GM19397 (cell line): ENCODE measurements at regions not wholly inside any gene's neighbourhood (a gene's known extent, or its start where the extent isn't known, plus 50 kb on each side); places are given as distances from the start of the nearest gene placed in this dataset.
A peak's percentile ranks its signal among the peaks of the same experiment; 100 is the strongest.
"Not testable (repeated sequence)": the region's sequence is repeated elsewhere in the genome, so short reads cannot be mapped to it uniquely, and the experiment has no call there.

ENCODE experiments used
- ATAC-seq: cut with Tn5 transposase; IDR thresholded peaks from one replicate; pipeline ENCODE4 v1.9.1; 2021; ENCODE audit warnings: mild to moderate bottlenecking, moderate library complexity; ENCODE audit not compliant: unreplicated experiment

DNA sequence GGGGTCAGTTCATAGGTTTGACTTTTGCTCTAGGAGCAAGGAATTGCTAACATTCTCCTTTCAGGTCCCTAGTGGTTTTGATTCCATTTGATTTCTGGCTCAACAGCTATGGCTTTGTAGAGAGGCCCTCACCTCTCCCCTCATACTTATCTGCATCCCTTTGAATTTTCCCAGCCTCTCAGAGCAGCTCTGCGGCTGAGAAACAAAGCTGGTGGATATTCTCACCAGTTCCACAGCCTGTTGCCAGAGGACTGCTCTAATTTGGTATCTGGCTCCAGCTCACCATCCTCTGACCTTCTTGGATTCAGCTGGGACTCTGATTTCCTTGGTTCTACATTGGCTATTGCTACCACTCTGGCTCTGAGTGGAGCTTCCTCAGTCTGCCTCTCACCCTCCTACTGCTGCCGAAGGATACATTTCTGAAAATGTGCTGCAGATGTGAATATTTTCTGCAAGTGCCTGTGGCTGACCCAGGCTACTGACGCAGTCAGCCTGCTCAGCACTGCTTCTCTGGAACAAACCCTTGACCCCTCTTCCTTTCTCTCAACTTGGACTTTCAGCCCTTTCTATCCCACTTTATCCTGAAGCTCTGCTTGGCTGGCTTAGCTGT is 110.9 kb upstream of the ENPEP start:
- no peak for ATAC-seq

- ATAC-seq: no peak
These were observed 114.0 kb upstream of the ENPEP start for GRCh38 chr4:110361921-110362320.

DNA sequence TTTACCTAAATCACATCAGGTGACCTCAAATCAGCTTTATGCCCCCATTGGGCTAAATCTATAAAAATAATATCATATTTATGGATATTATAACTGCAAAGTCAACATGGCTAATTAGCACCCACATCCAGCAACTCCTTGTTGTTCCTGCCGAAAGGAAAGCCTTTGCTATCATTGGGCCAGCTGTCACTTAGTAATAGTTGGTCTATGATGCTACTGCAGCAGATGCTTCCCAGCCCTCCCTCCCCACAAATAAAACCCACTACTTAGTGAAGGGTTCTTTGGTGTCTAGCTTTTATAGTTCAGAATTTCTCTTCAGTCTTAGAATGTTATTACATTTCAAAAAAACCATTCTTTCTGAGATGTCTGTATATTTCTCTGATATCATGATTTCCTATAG is 116.9 kb upstream of the ENPEP start:
- no peak for ATAC-seq

- no peak for ATAC-seq
These were observed 118.4 kb upstream of the ENPEP start for GRCh38 chr4:110357521-110357920.

DNA sequence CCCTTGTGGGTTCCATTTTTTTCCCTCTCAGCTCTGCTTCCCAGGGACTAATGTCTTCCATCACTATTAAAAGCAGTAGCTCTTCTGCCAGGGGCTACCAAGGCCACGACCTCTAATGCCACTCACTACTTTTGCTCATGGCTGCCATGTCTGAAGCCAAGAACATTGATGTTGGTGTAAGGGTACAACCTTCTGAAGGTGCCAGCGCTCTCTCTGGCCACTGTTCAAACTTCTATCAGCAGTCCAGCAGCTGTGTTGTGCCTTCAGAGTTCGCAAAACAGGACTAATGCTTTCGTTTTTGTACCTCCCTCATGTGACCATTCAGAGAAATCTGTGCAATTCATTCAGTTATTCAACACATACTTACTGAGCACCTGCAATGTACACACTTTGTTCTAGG is 121.5 kb upstream of the ENPEP start:
- no peak for ATAC-seq

GRCh38 chr4:110352670-110353442 is 123.1 kb upstream of the ENPEP start:
- no peak for ATAC-seq

- ATAC-seq: no peak
These were observed 127.1 kb upstream of the ENPEP start for GRCh38 chr4:110348711-110349383.

GRCh38 chr4:110347805-110348204 is 128.2 kb upstream of the ENPEP start:
- ATAC-seq: no peak

GRCh38 chr4:110344165-110344564 is 131.8 kb upstream of the ENPEP start:
- no peak for ATAC-seq

GRCh38 chr4:110343534-110343933 is 132.4 kb upstream of the ENPEP start:
- no peak for ATAC-seq

DNA sequence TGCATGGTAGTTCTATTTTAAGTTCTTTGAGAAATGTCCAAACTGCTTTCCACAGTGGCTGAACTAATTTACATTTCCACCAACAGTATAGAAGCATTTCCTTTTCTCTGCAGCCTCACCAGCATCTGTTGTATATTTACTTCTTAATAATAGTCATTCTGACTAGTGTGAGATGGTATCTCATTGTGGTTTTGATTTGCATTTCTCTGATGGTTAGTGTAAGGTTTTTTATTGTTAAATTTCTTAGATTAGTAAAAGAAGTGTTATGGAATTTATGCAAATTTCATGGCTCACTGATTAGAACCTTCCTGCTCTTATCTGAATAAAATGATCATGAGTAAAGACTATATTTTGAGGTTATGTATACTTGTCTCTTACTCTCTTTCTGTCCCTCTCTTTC is 134.8 kb upstream of the ENPEP start:
- ATAC-seq: peak; percentile 68

DNA sequence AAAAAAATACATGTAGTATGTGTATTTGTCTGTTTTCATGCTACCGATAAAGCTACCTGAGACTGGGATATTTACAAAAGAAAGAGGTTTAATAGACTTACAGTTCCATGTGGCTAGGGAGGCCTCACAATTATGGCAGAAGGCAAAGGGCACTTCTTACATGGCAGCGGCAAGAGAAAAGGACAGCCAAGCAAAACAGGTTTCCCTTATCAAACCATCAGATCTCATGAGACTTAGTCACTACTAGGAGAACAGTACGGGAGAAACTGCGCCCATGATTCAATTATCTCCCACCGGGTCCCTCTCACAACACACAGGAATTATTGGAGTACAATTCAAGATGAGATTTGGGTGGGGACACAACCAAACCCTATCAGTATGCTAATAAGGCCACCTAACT is 137.0 kb upstream of the ELOVL6 start:
- no peak for ATAC-seq

GRCh38 chr4:110332483-110332882 is 134.1 kb upstream of the ELOVL6 start:
- ATAC-seq: no peak

DNA sequence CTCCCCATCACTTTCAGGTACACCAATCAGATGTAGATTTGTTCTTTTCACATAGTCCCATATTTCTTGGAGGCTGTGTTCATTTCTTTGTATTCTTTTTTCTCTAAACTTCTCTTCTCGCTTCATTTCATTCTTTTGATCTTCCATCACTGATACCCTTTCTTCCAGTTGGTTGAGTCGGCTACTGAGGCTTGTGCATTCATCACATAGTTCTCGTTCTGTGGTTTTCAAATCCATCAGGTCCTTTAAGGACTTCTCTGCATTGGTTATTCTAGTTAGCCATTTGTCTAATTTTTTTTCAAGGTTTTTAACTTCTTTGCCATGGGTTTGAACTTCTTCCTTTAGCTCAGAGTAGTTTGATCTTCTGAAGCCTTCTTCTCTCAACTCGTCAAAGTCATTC is 128.0 kb upstream of the ELOVL6 start:
- ATAC-seq: not testable (repeated sequence)

- peak; percentile 62 for ATAC-seq
These were observed 112.4 kb upstream of the ELOVL6 start for GRCh38 chr4:110310795-110311194.

GRCh38 chr4:110309675-110310074 is 111.3 kb upstream of the ELOVL6 start:
- ATAC-seq: no peak

DNA sequence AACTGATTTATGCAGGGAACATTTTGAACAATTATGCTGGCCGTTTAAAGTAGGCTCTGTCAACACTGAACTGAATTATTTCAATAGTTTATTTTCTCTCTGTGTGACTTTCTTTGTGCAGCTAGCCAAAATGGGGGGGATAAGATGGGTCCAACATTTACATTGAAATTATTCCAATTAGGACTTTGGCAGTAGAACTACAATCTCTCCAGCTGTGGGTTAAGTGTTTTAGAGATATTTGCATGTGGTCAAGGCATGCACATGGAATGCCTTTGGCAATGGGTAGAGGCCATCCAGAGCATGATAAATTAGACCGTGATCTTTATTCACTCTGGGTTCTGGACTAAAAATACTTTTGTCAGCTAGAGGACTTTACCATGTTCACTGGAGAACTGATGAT is 107.9 kb upstream of the ELOVL6 start:
- ATAC-seq: no peak

DNA sequence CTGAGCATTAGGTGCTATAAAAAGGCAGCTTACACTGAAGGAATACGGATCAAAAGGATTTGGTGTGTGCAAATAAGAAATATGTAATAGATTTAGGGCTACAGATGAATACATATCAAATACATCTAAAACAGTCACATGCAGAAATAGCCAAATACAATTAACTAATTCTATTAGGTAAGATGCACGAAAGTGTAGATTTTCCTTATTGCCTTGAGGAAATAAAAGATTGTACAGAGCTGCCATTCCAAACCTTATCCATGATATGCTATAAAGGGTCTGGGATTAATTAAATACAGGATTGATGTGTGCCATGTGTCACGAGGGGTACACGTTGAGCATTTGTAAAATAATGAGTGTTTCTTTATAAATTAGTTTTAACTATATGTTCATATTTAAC is 107.0 kb upstream of the ELOVL6 start:
- ATAC-seq: no peak

DNA sequence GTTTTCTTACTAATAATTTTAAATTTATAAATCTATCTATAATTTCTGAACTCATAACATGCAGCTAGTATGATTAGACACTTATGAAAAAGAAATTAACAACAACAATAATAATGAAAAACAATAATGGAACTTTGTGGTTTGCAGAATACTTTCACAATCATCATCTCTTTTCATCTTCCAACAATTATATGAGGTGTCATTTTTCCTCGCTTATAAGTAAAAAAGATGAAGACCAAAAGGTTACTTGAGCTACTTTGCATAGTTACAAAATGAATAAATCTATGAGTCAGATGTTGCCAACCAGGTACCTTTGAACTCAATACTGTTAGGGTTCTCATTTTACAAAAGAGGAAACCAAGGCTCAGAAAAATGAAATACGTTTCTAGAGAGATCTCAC is 98.5 kb upstream of the ELOVL6 start:
- peak; percentile 53 for ATAC-seq

DNA sequence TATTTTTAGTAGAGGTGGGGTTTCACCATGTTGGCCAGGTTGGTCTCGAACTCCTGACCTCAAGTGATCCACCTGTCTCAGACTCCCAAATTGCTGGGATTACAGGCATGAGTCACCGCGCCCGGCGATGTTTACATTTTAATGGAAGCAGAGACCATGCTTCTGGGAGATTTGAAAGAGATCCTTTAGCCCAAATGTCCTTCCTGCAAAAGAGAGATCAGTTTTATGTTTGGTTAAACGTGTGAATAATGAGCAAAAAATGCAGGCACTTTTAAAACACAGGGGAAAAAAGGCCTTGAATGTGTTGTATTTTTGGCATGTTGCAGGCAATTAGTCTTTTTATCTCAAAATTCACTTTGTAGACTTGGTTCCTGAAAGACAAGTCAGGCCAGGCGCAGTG is 95.8 kb upstream of the ELOVL6 start:
- no peak for ATAC-seq

- no peak for ATAC-seq
These were observed 94.8 kb upstream of the ELOVL6 start for GRCh38 chr4:110292994-110293744.
